B cell (primary cell): ENCODE measurements at regions not wholly inside any gene's neighbourhood (a gene's known extent, or its start where the extent isn't known, plus 50 kb on each side); places are given as distances from the start of the nearest gene placed in this dataset.

Experiments used
- ATAC-seq: fragments of 200-7000 bp; cut with Tn5 transposase; one replicate; pipeline ENCODE4 v1.10.0; 2021; ENCODE audit warnings: low read depth, mild to moderate bottlenecking, moderate number of reproducible peaks, moderate library complexity
- CTCF ChIA-PET: fragments of 350-600 bp; sonication (Branson Sonifier 250); formaldehyde crosslinking; loops from one replicate; lab custom pipeline; 2021; ENCODE audit warnings: antibody characterized with exemption, inconsistent platforms; lab: Charles Lee
- POLR2A ChIA-PET: fragments of 350-600 bp; sonication (Branson Sonifier 250); formaldehyde crosslinking; loops from one replicate; lab custom pipeline; 2021; ENCODE audit warnings: antibody characterized with exemption; lab: Charles Lee
- DNase-seq: peaks from one replicate; pipeline ENCODE4 v3.0.0; 2013
- H2AFZ ChIP-seq: 2 replicates; pipeline ENCODE4 v1.6.1; 2012; ENCODE audit warnings: mild to moderate bottlenecking, low read depth, low read length; ENCODE audit not compliant: insufficient read depth, poor library complexity, severe bottlenecking
- H3K27ac ChIP-seq, 2 donors: 1 replicate in 1 of 2; 2 replicates in 1 of 2; pipeline ENCODE4 v1.5.1; 2012 to 2013; ENCODE audit warnings: low read length in 2 of 2, mild to moderate bottlenecking in 2 of 2, moderate library complexity in 1 of 2
- H3K27me3 ChIP-seq, 4 experiments: fragments of 200-600 bp in 1 of 4; sonication (generic) in 1 of 4; replicated peaks in 1 of 4; 1 replicate in 2 of 4; 2 replicates in 2 of 4; pipeline versions ENCODE4 v1.6.1 to v1.7.0; 2013 to 2016; ENCODE audit warnings: low read length in 3 of 4, mild to moderate bottlenecking in 2 of 4, mixed read lengths in 1 of 4, moderate library complexity in 1 of 4; ENCODE audit not compliant: insufficient read depth in 4 of 4, control insufficient read depth in 3 of 4; ENCODE audit errors: control extremely low read depth in 1 of 4
- H3K36me3 ChIP-seq, 2 experiments: replicated peaks in 1 of 2; 1 replicate in 1 of 2; 2 replicates in 1 of 2; pipeline versions ENCODE4 v1.6.1 to v1.7.1; 2013; ENCODE audit warnings: low read length in 1 of 2; ENCODE audit not compliant: insufficient read depth in 2 of 2, control insufficient read depth in 1 of 2; ENCODE audit errors: control extremely low read depth in 1 of 2, extremely low read depth in 1 of 2
- H3K4me1 ChIP-seq, 2 donors: fragments of 200-600 bp in 1 of 2; sonication (generic) in 1 of 2; 1 replicate in 1 of 2; 2 replicates in 1 of 2; pipeline versions ENCODE4 v1.5.1 to v1.6.1; 2013 to 2017; ENCODE audit warnings: low read length in 2 of 2; ENCODE audit not compliant: control insufficient read depth in 2 of 2, insufficient read depth in 2 of 2
- H3K4me2 ChIP-seq: replicated peaks from 2 replicates; pipeline ENCODE3; 2012; ENCODE audit warnings: mild to moderate bottlenecking, low read depth, low read length; ENCODE audit not compliant: poor library complexity, severe bottlenecking
- H3K4me3 ChIP-seq, 5 experiments: fragments of 200-600 bp in 1 of 5; sonication (generic) in 1 of 5; 1 replicate in 3 of 5; 2 replicates in 2 of 5; pipeline versions ENCODE4 v1.5.1 to v1.7.0; 2011 to 2016; ENCODE audit warnings: low read length in 4 of 5, mild to moderate bottlenecking in 4 of 5, low read depth in 2 of 5, control low read depth in 1 of 5, moderate library complexity in 1 of 5; ENCODE audit not compliant: insufficient read depth in 1 of 5; ENCODE audit errors: control extremely low read depth in 1 of 5, extremely low read depth in 1 of 5
- H3K79me2 ChIP-seq: fragments of 200-600 bp; sonication (generic); one replicate; pipeline ENCODE4 v1.6.0; 2016; ENCODE audit warnings: low read length; ENCODE audit not compliant: control insufficient read depth, insufficient read depth
- H3K9ac ChIP-seq: fragments of 200-600 bp; sonication (generic); 2 replicates; pipeline ENCODE4 v1.6.1; 2017; ENCODE audit warnings: mild to moderate bottlenecking, low read length, moderate library complexity
- H3K9me3 ChIP-seq, 3 donors: one replicate each; pipeline versions ENCODE4 v1.6.1 to v1.7.1; 2013; ENCODE audit warnings: low read length in 2 of 3; ENCODE audit not compliant: control insufficient read depth in 2 of 3, insufficient read depth in 1 of 3; ENCODE audit errors: control extremely low read depth in 1 of 3
- H4K20me1 ChIP-seq: 2 replicates; pipeline ENCODE4 v1.6.0; 2012; ENCODE audit warnings: mild to moderate bottlenecking, low read length; ENCODE audit not compliant: insufficient read depth, control insufficient read depth, poor library complexity, severe bottlenecking
- H3K27ac Mint-ChIP-seq: one replicate; pipeline ENCODE4 v1.8.0; 2021; ENCODE audit warnings: mixed read lengths
- H3K27me3 Mint-ChIP-seq: one replicate; pipeline ENCODE4 v1.8.0; 2021; ENCODE audit warnings: mixed read lengths
- H3K4me1 Mint-ChIP-seq: one replicate; pipeline ENCODE4 v1.8.0; 2021; ENCODE audit warnings: mixed read lengths
- H3K4me3 Mint-ChIP-seq: one replicate; pipeline ENCODE4 v1.8.0; 2021; ENCODE audit warnings: mixed read lengths
- H3K9me3 Mint-ChIP-seq: one replicate; pipeline ENCODE4 v1.8.0; 2022; ENCODE audit warnings: mixed read lengths; ENCODE audit not compliant: insufficient read depth
- EZH2 ChIP-seq: IDR thresholded peaks from 2 replicates; pipeline ENCODE4 v1.6.1; 2012; ENCODE audit warnings: borderline replicate concordance, low read depth, mild to moderate bottlenecking, moderate library complexity, low read length; ENCODE audit not compliant: insufficient read depth, poor library complexity, severe bottlenecking
- WGBS: methylation state at CpG from one replicate; pipeline ENCODE4 v1.1.5; 2013; ENCODE audit warnings: missing lambda C conversion rate; ENCODE audit not compliant: insufficient coverage; 5-methylcytosine and 5-hydroxymethylcytosine counted together
- intact Hi-C: fragments of 100-400 bp; cut with micrococcal nuclease; formaldehyde crosslinking; loops from one replicate; pipeline ENCODE4 v1.10.0; 2022
- TF ChIP-seq, protein P1 (sequence below): fragments of 200-600 bp; IDR thresholded peaks from one replicate; pipeline ENCODE4 v1.8.0; 2022; ENCODE audit warnings: antibody characterized with exemption, mild to moderate bottlenecking

DNA sequence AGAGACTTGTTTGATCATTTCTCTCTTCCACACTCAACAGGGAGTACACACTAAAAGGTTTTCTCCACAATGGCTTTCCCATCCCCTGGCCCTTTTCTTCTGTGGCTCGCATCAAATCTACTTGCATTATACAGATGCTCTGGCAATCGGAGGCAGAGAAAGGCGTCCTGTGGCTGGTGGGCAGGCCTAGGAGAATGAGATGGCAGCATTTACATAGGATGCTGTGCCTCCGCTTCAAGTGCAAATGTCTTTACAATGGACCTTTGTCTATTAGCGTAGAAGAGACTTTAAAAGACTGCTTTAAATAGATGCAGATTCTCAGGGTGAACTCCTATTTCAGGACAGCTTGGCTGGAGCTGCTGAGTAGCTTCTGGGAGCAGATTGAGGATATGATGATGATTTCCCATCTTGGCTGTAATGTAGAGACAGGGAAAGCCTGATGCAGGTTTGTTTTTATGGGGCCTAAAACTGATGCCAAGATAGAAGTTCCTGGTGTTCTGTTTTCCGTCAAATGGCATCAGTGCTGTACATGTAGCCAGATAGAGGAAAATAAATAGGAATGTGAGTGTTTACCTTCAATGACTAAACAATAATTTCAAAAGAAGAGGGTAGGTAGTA, 423.4 kb downstream of the RND3 start:
- H3K27ac Mint-ChIP-seq, result no peak overlapping the region
- no peaks in the 10 kb centered on the region for H3K36me3 ChIP-seq
- ChIA-PET POLR2A (no interaction called here), CTCF (no interaction called here)
- ATAC-seq, result no peak
- intact Hi-C loops, result no loop called here
- TF ChIP-seq, protein P1, sequence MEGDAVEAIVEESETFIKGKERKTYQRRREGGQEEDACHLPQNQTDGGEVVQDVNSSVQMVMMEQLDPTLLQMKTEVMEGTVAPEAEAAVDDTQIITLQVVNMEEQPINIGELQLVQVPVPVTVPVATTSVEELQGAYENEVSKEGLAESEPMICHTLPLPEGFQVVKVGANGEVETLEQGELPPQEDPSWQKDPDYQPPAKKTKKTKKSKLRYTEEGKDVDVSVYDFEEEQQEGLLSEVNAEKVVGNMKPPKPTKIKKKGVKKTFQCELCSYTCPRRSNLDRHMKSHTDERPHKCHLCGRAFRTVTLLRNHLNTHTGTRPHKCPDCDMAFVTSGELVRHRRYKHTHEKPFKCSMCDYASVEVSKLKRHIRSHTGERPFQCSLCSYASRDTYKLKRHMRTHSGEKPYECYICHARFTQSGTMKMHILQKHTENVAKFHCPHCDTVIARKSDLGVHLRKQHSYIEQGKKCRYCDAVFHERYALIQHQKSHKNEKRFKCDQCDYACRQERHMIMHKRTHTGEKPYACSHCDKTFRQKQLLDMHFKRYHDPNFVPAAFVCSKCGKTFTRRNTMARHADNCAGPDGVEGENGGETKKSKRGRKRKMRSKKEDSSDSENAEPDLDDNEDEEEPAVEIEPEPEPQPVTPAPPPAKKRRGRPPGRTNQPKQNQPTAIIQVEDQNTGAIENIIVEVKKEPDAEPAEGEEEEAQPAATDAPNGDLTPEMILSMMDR, result no peak
- no peak for TF ChIP-seq EZH2
- WGBS, result 93% methylated on average over 3 of the region's 6 CpGs
- no peaks in the 10 kb centered on the region for H3K27me3 Mint-ChIP-seq
- no peaks in the 10 kb centered on the region for H4K20me1 ChIP-seq
- H3K9me3 ChIP-seq, result no peaks in the 10 kb centered on the region
- H3K79me2 ChIP-seq, result no peaks in the 10 kb centered on the region
- H3K27ac ChIP-seq, result no peak overlapping the region
- no peak overlapping the region for H3K4me3 ChIP-seq
- H3K27me3 ChIP-seq, result no peaks in the 10 kb centered on the region
- no peak overlapping the region for H3K4me3 Mint-ChIP-seq
- DNase-seq, result no peak
- no peaks in the 10 kb centered on the region for H3K9me3 Mint-ChIP-seq
- no peak overlapping the region for H3K4me2 ChIP-seq
- no peaks in the 10 kb centered on the region for H3K4me1 Mint-ChIP-seq
- no peak overlapping the region for H3K9ac ChIP-seq
- H3K4me1 ChIP-seq, result no peaks in the 10 kb centered on the region
- H2AFZ ChIP-seq, result no peak overlapping the region

DNA sequence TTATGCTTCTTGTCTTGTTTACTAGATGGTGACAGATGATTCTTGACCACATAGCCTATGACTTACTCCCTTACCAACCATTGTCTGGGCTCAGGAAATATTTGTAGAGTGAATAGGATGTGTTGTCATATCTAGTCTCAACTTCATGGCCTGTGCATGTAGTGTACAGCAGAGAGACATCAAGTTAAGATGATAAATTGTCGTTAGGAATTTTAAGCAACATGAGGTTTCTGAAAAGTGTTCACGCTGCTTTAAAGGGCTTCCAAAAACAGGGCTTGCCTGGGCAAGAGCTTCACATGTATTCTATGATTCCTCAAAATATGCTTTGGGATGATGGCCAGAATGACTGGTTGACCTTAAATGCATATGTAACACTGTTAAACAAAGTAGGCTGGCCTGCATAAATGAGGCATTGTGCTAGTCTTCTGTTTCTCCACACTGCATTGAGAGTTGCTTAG, 424.0 kb downstream of the RND3 start:
- H3K9me3 Mint-ChIP-seq, result no peaks in the 10 kb centered on the region
- POLR2A ChIA-PET, result no interaction called here
- WGBS, result 80% methylated on average over 1 of the region's 2 CpGs
- intact Hi-C loops, result no loop called here
- Histone ChIP-seq H3K4me3 (no peak overlapping the region), H3K9ac (no peak overlapping the region), H3K4me2 (no peak overlapping the region), H3K27me3 (no peaks in the 10 kb centered on the region), H3K79me2 (no peaks in the 10 kb centered on the region), H3K27ac (no peak overlapping the region), H2AFZ (no peak overlapping the region), H4K20me1 (no peaks in the 10 kb centered on the region), H3K9me3 (no peaks in the 10 kb centered on the region), H3K4me1 (no peaks in the 10 kb centered on the region), H3K36me3 (no peaks in the 10 kb centered on the region)
- CTCF ChIA-PET, result no interaction called here
- no peaks in the 10 kb centered on the region for H3K4me1 Mint-ChIP-seq
- H3K4me3 Mint-ChIP-seq, result no peak overlapping the region
- ATAC-seq (no peak), DNase-seq (no peak)
- H3K27ac Mint-ChIP-seq, result no peak overlapping the region
- TF ChIP-seq, protein P1, result no peak
- TF ChIP-seq EZH2, result no peak
- no peaks in the 10 kb centered on the region for H3K27me3 Mint-ChIP-seq
